ENCODE measurements at regions not wholly inside any gene's neighbourhood (a gene's known extent, or its start where the extent isn't known, plus 50 kb on each side); places are given as distances from the start of the nearest gene placed in this dataset.

GRCh38 chr1:37392051-37392450, 82.3 kb upstream of the ZC3H12A start:
- TF ChIP-seq CTCF (IDR thresholded peaks at IDR 0.05) (no peak), POLR2AphosphoS5 (IDR thresholded peaks at IDR 0.05) (no peak), POLR2A (IDR thresholded peaks at IDR 0.05) (no peak), EP300 (IDR thresholded peaks at IDR 0.05) (no peak)

Data from sigmoid colon (tissue), 4 donors.